Neural crest cell (in vitro differentiated cells): ENCODE measurements at regions not wholly inside any gene's neighbourhood (a gene's known extent, or its start where the extent isn't known, plus 50 kb on each side); places are given as distances from the start of the nearest gene placed in this dataset.

ENCODE experiments used
- DNase-seq: peaks from one replicate; pipeline ENCODE4 v3.0.0; 2021; ENCODE audit warnings: low read depth, mixed read lengths, low spot score
- H3K27ac Mint-ChIP-seq: one replicate; pipeline ENCODE4 v1.8.0; 2021; ENCODE audit warnings: mild to moderate bottlenecking, mixed read lengths; ENCODE audit not compliant: unreplicated experiment
- H3K27me3 Mint-ChIP-seq: 2 replicates; pipeline ENCODE4 v1.8.0; 2021; ENCODE audit warnings: low read depth, mild to moderate bottlenecking, mixed read lengths
- H3K36me3 Mint-ChIP-seq: 2 replicates; pipeline ENCODE4 v1.8.0; 2021; ENCODE audit warnings: low read depth, mild to moderate bottlenecking, mixed read lengths
- H3K4me1 Mint-ChIP-seq: 2 replicates; pipeline ENCODE4 v1.8.0; 2021; ENCODE audit warnings: mixed read lengths
- H3K4me3 Mint-ChIP-seq: one replicate; pipeline ENCODE4 v1.8.0; 2021; ENCODE audit warnings: mild to moderate bottlenecking, mixed read lengths
- H3K9me3 Mint-ChIP-seq: 2 replicates; pipeline ENCODE4 v1.8.0; 2021; ENCODE audit warnings: mixed read lengths
- TF ChIP-seq, protein P1 (sequence below): fragments of 200-600 bp; sonication (generic); conservative IDR thresholded peaks from 2 replicates; pipeline ENCODE4 v1.5.0; 2021; ENCODE audit warnings: antibody characterized with exemption, mild to moderate bottlenecking

DNA sequence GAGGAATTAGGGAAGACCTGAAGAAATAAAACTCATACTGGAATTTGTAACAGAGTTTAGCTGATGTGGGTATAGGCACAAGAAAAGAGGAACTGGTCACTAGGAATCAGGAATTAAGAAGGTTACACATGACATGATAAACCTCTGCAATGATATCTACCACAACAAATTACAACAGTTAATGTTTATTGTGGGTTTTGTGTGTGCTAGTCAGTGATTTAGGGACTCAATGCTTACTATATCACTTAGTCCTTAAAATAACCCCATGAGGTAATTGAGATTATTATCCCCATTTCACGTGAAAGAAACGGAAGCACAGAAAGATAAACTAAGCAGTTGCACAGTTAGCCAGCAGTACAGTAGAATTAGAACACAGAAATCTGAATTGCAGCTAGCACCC, 415.8 kb upstream of the ZEB2 start:
- Mint-ChIP-seq H3K27me3 (no peaks in the 10 kb centered on the region), H3K36me3 (no peaks in the 10 kb centered on the region), H3K4me3 (no peak overlapping the region), H3K27ac (no peak overlapping the region), H3K4me1 (peaks cover 34% of the 10 kb centered on the region), H3K9me3 (no peaks in the 10 kb centered on the region)
- TF ChIP-seq, protein P1, sequence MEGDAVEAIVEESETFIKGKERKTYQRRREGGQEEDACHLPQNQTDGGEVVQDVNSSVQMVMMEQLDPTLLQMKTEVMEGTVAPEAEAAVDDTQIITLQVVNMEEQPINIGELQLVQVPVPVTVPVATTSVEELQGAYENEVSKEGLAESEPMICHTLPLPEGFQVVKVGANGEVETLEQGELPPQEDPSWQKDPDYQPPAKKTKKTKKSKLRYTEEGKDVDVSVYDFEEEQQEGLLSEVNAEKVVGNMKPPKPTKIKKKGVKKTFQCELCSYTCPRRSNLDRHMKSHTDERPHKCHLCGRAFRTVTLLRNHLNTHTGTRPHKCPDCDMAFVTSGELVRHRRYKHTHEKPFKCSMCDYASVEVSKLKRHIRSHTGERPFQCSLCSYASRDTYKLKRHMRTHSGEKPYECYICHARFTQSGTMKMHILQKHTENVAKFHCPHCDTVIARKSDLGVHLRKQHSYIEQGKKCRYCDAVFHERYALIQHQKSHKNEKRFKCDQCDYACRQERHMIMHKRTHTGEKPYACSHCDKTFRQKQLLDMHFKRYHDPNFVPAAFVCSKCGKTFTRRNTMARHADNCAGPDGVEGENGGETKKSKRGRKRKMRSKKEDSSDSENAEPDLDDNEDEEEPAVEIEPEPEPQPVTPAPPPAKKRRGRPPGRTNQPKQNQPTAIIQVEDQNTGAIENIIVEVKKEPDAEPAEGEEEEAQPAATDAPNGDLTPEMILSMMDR = no peak
- no peak for DNase-seq

DNA sequence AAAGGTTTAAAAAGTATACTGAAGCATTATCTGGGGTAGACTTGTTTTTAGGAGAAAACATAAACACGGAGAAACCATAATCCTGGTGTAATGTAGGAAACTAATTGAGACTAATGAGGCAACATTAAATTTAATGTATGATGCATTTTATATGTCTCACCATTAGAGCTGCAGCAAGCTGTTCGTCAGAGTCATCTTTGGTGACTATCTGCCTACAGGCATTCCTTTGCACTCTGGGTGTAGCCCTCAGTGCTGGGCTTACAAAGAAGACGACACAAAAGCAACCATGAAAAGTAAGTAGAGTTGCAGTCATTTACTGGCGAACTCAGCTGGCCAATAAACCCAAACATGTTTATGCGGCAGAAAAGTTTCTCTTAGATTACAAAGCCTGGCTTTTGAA, 415.3 kb upstream of the ZEB2 start:
- H3K4me3 Mint-ChIP-seq = no peak overlapping the region
- H3K27me3 Mint-ChIP-seq = no peaks in the 10 kb centered on the region
- H3K27ac Mint-ChIP-seq = no peak overlapping the region
- TF ChIP-seq, protein P1 = no peak
- H3K9me3 Mint-ChIP-seq = no peaks in the 10 kb centered on the region
- H3K4me1 Mint-ChIP-seq = peaks cover 34% of the 10 kb centered on the region
- DNase-seq = no peak
- H3K36me3 Mint-ChIP-seq = no peaks in the 10 kb centered on the region

DNA sequence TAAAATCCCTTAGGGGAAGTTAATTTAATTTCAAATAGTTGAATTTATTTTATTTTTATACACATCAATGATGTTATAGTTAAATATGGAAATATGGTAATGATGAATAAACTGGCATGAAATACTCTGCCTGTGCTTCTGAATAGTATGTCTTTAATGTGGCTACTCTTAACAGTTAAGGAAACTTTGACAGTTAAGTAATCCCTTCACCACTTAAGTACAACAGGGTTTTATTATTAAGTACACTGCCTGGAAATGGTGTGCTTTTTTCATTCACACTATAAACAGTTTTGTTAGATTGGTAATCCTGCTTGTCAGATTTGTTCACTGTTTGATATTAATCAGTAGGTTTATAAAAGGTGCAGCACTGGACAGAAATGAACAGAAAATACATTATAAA, 412.0 kb upstream of the ZEB2 start:
- peaks cover 14% of the 10 kb centered on the region for H3K4me1 Mint-ChIP-seq
- H3K27me3 Mint-ChIP-seq = no peaks in the 10 kb centered on the region
- TF ChIP-seq, protein P1 = no peak
- H3K36me3 Mint-ChIP-seq = peaks cover 10% of the 10 kb centered on the region
- DNase-seq = no peak
- no peak overlapping the region for H3K4me3 Mint-ChIP-seq
- H3K9me3 Mint-ChIP-seq = peaks cover 9% of the 10 kb centered on the region
- H3K27ac Mint-ChIP-seq = no peak overlapping the region

GRCh38 chr2:144931480-144931879, 411.6 kb upstream of the ZEB2 start:
- Mint-ChIP-seq H3K4me1 (peaks cover 14% of the 10 kb centered on the region), H3K4me3 (no peak overlapping the region), H3K36me3 (peaks cover 11% of the 10 kb centered on the region), H3K9me3 (peaks cover 10% of the 10 kb centered on the region), H3K27ac (no peak overlapping the region), H3K27me3 (no peaks in the 10 kb centered on the region)
- TF ChIP-seq, protein P1 = no peak
- no peak for DNase-seq

- Mint-ChIP-seq H3K4me3 (no peak overlapping the region), H3K36me3 (peaks cover 23% of the 10 kb centered on the region), H3K9me3 (peaks cover 18% of the 10 kb centered on the region), H3K27ac (no peak overlapping the region), H3K27me3 (no peaks in the 10 kb centered on the region), H3K4me1 (peaks cover 4% of the 10 kb centered on the region)
- TF ChIP-seq, protein P1 = no peak
- DNase-seq = no peak
These were observed 407.5 kb upstream of the ZEB2 start for GRCh38 chr2:144927429-144927828.

DNA sequence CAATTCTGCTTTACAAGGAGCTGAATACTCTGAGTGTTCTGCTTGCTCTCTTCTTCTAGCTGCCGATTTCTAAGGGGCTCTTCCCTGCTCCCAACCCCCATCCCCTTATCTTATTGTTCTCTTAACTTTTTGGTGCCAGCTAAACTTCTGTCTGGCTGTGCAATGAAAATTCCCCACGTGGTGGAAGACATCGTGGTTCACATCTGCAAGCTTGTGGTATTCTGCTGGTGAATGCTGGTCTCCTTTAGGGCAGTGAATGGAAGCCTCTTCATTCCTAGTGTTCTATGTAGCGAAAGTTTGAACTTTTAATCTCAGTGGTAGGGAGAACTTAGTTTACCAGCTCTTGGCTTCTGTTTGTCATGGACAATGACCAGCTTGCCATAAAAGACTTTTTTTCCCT, 406.0 kb upstream of the ZEB2 start:
- no peak overlapping the region for H3K4me3 Mint-ChIP-seq
- H3K4me1 Mint-ChIP-seq = peaks cover 6% of the 10 kb centered on the region
- peaks cover 18% of the 10 kb centered on the region for H3K9me3 Mint-ChIP-seq
- TF ChIP-seq, protein P1 = no peak
- H3K27ac Mint-ChIP-seq = no peak overlapping the region
- peaks cover 24% of the 10 kb centered on the region for H3K36me3 Mint-ChIP-seq
- no peak for DNase-seq
- no peaks in the 10 kb centered on the region for H3K27me3 Mint-ChIP-seq
